K562 (cell line): ENCODE measurements at regions not wholly inside any gene's neighbourhood (a gene's known extent, or its start where the extent isn't known, plus 50 kb on each side); places are given as distances from the start of the nearest gene placed in this dataset.

Source experiments
- FUS ChIP-seq: fragments of 200-400 bp; formaldehyde crosslinking; optimal IDR thresholded peaks from 2 replicates; pipeline ENCODE3; 2017; ENCODE audit warnings: low read depth, low read length
- HCFC1 ChIP-seq: IDR thresholded peaks from 2 replicates; pipeline ENCODE4 v1.6.1; 2012; ENCODE audit warnings: low read depth, low read length, improper control_type of control experiment
- NBN ChIP-seq: fragments of 450-650 bp; IDR thresholded peaks from 2 replicates; pipeline ENCODE4 v1.6.1; 2016; ENCODE audit warnings: low read depth, mild to moderate bottlenecking
- PHF20 ChIP-seq: fragments of 450-650 bp; IDR thresholded peaks from 2 replicates; pipeline ENCODE4 v1.6.1; 2018; ENCODE audit not compliant: partially characterized antibody
- POLR2A ChIP-seq: fragments of 450-650 bp; conservative IDR thresholded peaks from 2 replicates; pipeline ENCODE4 v1.6.1; 2016
- RBM14 ChIP-seq: fragments of 200-400 bp; formaldehyde crosslinking; IDR thresholded peaks from 2 replicates; pipeline ENCODE4 v1.6.1; 2018; ENCODE audit warnings: low read depth, mild to moderate bottlenecking, low read length, moderate library complexity, borderline replicate concordance; ENCODE audit not compliant: insufficient read depth
- ZC3H4 ChIP-seq: sonication (generic); formaldehyde crosslinking; IDR thresholded peaks from 2 replicates; pipeline ENCODE4 v1.9.0; 2021; ENCODE audit warnings: missing genetic modification reagents, borderline replicate concordance
- ZNF507 ChIP-seq: conservative IDR thresholded peaks from 2 replicates; pipeline ENCODE4 v1.6.1; 2017; ENCODE audit warnings: missing genetic modification characterization, missing compliant biosample characterization
- TF ChIP-seq, protein P1 (sequence below): fragments of 250-450 bp; sonication (Bioruptor Pico); IDR thresholded peaks from 2 replicates; pipeline ENCODE4 v1.5.0; 2021; ENCODE audit warnings: mild to moderate bottlenecking, borderline replicate concordance
- TF ChIP-seq, protein P2 (sequence below): fragments of 450-650 bp; conservative IDR thresholded peaks from 2 replicates; pipeline ENCODE4 v1.6.1; 2016; ENCODE audit warnings: missing genetic modification characterization, low read depth, mild to moderate bottlenecking, control low read depth, missing compliant biosample characterization
- TF ChIP-seq, protein P3 (sequence below): fragments of 450-650 bp; IDR thresholded peaks from 2 replicates; pipeline ENCODE4 v1.6.1; 2017; ENCODE audit warnings: antibody characterized with exemption
- TF ChIP-seq, protein P4 (sequence below), 2 experiments: IDR thresholded peaks; 2 replicates each; pipeline ENCODE4 v1.6.1; 2011; ENCODE audit warnings: borderline replicate concordance in 1 of 2, control low read depth in 1 of 2, low read depth in 1 of 2, low read length in 1 of 2, mild to moderate bottlenecking in 1 of 2, mixed read lengths in 1 of 2, moderate library complexity in 1 of 2; ENCODE audit not compliant: insufficient read depth in 1 of 2, insufficient read length in 1 of 2, poor library complexity in 1 of 2, severe bottlenecking in 1 of 2; ENCODE audit errors: extremely low read depth in 1 of 2
- TF ChIP-seq, protein P5 (sequence below): sonication (generic); IDR thresholded peaks from 2 replicates; pipeline ENCODE4 v1.6.1; 2016
- TF ChIP-seq, protein P6 (sequence below), 2 experiments: fragments of 200-800 bp in 1 of 2; sonication (Bioruptor generic) in 1 of 2; sonication (generic) in 1 of 2; formaldehyde crosslinking in 1 of 2; IDR thresholded peaks in 1 of 2; conservative IDR thresholded peaks in 1 of 2; 2 replicates each; pipeline versions ENCODE4 v1.5.0 to v1.6.1; 2016 to 2020; ENCODE audit warnings: missing compliant biosample characterization in 1 of 2, missing genetic modification characterization in 1 of 2, missing genetic modification reagents in 1 of 2
- TF ChIP-seq, protein P7 (sequence below): sonication (generic); formaldehyde crosslinking; IDR thresholded peaks from 2 replicates; pipeline ENCODE4 v1.8.0; 2022; ENCODE audit warnings: mild to moderate bottlenecking, missing genetic modification reagents

DNA sequence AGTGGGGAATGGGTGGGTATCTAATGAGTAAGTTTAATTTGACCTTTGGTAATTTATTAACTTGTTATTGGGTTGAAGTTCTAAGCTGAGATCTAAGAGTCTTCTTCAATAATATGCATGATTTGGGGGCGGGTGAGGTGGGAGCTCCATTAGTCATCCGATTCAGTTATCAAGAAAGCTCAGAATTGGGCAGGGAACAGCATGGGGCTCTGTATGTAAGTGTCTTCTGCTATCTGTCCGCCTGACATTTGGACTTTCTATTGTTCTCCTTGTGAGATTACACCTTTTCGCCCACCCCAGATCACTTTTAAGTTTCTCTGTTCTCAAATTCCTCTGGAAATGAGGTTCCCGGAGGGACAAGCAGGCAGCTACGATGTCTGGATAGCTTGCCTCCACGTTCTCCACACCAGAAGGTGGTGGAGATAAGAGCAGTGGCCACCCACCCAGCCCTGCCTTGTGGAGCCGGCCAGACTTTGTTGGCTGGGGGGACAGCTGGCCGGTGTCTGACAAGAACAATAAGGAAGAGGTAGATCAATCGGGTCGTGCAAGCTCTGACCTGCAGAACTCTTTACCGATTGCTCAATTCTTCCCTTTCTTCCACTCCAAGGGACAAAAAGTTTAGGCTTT, 75.5 kb upstream of the GATA6 start (continued):
- TF ChIP-seq HCFC1 (no peak), PHF20 (no peak), ZNF507 (tag) (no peak), ZC3H4 (CRISPR knock-in tag) (no peak), RBM14 (no peak), POLR2A (no peak), FUS (no peak), NBN (no peak; the same call in 1 of the 2 replicates)
- TF ChIP-seq, protein P1, sequence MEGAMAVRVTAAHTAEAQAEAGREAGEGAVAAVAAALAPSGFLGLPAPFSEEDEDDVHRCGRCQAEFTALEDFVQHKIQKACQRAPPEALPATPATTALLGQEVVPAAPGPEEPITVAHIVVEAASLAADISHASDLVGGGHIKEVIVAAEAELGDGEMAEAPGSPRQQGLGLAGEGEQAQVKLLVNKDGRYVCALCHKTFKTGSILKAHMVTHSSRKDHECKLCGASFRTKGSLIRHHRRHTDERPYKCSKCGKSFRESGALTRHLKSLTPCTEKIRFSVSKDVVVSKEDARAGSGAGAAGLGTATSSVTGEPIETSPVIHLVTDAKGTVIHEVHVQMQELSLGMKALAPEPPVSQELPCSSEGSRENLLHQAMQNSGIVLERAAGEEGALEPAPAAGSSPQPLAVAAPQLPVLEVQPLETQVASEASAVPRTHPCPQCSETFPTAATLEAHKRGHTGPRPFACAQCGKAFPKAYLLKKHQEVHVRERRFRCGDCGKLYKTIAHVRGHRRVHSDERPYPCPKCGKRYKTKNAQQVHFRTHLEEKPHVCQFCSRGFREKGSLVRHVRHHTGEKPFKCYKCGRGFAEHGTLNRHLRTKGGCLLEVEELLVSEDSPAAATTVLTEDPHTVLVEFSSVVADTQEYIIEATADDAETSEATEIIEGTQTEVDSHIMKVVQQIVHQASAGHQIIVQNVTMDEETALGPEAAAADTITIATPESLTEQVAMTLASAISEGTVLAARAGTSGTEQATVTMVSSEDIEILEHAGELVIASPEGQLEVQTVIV (CRISPR knock-in tag): no peak
- TF ChIP-seq, protein P2, sequence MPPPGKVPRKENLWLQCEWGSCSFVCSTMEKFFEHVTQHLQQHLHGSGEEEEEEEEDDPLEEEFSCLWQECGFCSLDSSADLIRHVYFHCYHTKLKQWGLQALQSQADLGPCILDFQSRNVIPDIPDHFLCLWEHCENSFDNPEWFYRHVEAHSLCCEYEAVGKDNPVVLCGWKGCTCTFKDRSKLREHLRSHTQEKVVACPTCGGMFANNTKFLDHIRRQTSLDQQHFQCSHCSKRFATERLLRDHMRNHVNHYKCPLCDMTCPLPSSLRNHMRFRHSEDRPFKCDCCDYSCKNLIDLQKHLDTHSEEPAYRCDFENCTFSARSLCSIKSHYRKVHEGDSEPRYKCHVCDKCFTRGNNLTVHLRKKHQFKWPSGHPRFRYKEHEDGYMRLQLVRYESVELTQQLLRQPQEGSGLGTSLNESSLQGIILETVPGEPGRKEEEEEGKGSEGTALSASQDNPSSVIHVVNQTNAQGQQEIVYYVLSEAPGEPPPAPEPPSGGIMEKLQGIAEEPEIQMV (tag): no peak
- TF ChIP-seq, protein P3, sequence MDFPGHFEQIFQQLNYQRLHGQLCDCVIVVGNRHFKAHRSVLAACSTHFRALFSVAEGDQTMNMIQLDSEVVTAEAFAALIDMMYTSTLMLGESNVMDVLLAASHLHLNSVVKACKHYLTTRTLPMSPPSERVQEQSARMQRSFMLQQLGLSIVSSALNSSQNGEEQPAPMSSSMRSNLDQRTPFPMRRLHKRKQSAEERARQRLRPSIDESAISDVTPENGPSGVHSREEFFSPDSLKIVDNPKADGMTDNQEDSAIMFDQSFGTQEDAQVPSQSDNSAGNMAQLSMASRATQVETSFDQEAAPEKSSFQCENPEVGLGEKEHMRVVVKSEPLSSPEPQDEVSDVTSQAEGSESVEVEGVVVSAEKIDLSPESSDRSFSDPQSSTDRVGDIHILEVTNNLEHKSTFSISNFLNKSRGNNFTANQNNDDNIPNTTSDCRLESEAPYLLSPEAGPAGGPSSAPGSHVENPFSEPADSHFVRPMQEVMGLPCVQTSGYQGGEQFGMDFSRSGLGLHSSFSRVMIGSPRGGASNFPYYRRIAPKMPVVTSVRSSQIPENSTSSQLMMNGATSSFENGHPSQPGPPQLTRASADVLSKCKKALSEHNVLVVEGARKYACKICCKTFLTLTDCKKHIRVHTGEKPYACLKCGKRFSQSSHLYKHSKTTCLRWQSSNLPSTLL: no peak
- TF ChIP-seq, protein P4, sequence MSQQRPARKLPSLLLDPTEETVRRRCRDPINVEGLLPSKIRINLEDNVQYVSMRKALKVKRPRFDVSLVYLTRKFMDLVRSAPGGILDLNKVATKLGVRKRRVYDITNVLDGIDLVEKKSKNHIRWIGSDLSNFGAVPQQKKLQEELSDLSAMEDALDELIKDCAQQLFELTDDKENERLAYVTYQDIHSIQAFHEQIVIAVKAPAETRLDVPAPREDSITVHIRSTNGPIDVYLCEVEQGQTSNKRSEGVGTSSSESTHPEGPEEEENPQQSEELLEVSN (IDR thresholded peaks at IDR 0.05; ENCODE audit: borderline replicate concordance in 1 of 2, extremely low read depth in 1 of 2, insufficient read depth in 1 of 2, insufficient read length in 1 of 2, low read depth in 1 of 2, low read length in 1 of 2, poor library complexity in 1 of 2, severe bottlenecking in 1 of 2): no peak
- TF ChIP-seq, protein P5, sequence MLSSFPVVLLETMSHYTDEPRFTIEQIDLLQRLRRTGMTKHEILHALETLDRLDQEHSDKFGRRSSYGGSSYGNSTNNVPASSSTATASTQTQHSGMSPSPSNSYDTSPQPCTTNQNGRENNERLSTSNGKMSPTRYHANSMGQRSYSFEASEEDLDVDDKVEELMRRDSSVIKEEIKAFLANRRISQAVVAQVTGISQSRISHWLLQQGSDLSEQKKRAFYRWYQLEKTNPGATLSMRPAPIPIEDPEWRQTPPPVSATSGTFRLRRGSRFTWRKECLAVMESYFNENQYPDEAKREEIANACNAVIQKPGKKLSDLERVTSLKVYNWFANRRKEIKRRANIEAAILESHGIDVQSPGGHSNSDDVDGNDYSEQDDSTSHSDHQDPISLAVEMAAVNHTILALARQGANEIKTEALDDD: no peak
- TF ChIP-seq, protein P6, sequence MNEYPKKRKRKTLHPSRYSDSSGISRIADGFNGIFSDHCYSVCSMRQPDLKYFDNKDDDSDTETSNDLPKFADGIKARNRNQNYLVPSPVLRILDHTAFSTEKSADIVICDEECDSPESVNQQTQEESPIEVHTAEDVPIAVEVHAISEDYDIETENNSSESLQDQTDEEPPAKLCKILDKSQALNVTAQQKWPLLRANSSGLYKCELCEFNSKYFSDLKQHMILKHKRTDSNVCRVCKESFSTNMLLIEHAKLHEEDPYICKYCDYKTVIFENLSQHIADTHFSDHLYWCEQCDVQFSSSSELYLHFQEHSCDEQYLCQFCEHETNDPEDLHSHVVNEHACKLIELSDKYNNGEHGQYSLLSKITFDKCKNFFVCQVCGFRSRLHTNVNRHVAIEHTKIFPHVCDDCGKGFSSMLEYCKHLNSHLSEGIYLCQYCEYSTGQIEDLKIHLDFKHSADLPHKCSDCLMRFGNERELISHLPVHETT (CRISPR knock-in tag; conservative IDR thresholded peaks at IDR 0.05 in 1 of 2, IDR thresholded peaks at IDR 0.05 in 1 of 2): no peak
- TF ChIP-seq, protein P7, sequence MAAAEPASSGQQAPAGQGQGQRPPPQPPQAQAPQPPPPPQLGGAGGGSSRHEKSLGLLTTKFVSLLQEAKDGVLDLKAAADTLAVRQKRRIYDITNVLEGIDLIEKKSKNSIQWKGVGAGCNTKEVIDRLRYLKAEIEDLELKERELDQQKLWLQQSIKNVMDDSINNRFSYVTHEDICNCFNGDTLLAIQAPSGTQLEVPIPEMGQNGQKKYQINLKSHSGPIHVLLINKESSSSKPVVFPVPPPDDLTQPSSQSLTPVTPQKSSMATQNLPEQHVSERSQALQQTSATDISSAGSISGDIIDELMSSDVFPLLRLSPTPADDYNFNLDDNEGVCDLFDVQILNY (CRISPR knock-in tag): no peak
